PC-9 (cell line): ENCODE measurements at regions not wholly inside any gene's neighbourhood (a gene's known extent, or its start where the extent isn't known, plus 50 kb on each side); places are given as distances from the start of the nearest gene placed in this dataset.

Source experiments
- BruUV-seq: library from RNA; stranded (reverse); fragments of 400-500 nt; replicated peaks from 2 replicates; lab custom pipeline; 2021; lab: Mats Ljungman, UMichigan
- CTCF ChIA-PET: fragments of 300-600 bp; sonication (Branson Sonifier 250); formaldehyde crosslinking; loops from one replicate; lab custom pipeline; 2022; ENCODE audit warnings: antibody characterized with exemption; lab: Charles Lee
- POLR2A ChIA-PET: fragments of 300-600 bp; sonication (Branson Sonifier 250); formaldehyde crosslinking; loops from one replicate; lab custom pipeline; 2022; ENCODE audit warnings: antibody characterized with exemption; ENCODE audit not compliant: unreplicated experiment; lab: Charles Lee
- DNase-seq, 2 experiments: peaks; one replicate each; pipeline versions ENCODE4 v3.0.0 to v3.0.0-alpha.2; 2015 to 2022; ENCODE audit warnings: mixed read lengths in 1 of 2
- H2AFZ ChIP-seq: fragments of 200-600 bp; sonication (generic); 2 replicates; pipeline ENCODE4 v1.8.1; 2017; ENCODE audit warnings: antibody characterized with exemption
- H3F3A ChIP-seq: fragments of 200-600 bp; sonication (generic); 2 replicates; pipeline ENCODE4 v1.8.1; 2017; ENCODE audit warnings: antibody characterized with exemption, mild to moderate bottlenecking, low read depth; ENCODE audit not compliant: insufficient read depth
- H3K27ac ChIP-seq: fragments of 200-600 bp; sonication (generic); 2 replicates; pipeline ENCODE4 v1.6.1; 2016; ENCODE audit warnings: mixed run types
- H3K27me3 ChIP-seq: fragments of 200-600 bp; sonication (generic); 2 replicates; pipeline ENCODE4 v1.6.1; 2016; ENCODE audit warnings: low read depth, mixed run types; ENCODE audit not compliant: insufficient read depth
- H3K36me3 ChIP-seq: fragments of 200-600 bp; sonication (generic); 2 replicates; pipeline ENCODE4 v1.6.1; 2016; ENCODE audit warnings: low read depth, mixed run types
- H3K4me1 ChIP-seq: fragments of 200-600 bp; sonication (generic); replicated peaks from 2 replicates; pipeline ENCODE4 v1.6.1; 2016; ENCODE audit warnings: mixed run types; ENCODE audit not compliant: insufficient read depth
- H3K4me2 ChIP-seq: fragments of 200-600 bp; sonication (generic); 2 replicates; pipeline ENCODE4 v1.6.1; 2017; ENCODE audit warnings: mixed run types
- H3K4me3 ChIP-seq: fragments of 200-600 bp; sonication (generic); 2 replicates; pipeline ENCODE4 v1.6.1; 2016; ENCODE audit warnings: mixed run types
- H3K79me2 ChIP-seq: fragments of 200-600 bp; sonication (generic); 2 replicates; pipeline ENCODE4 v1.6.1; 2017; ENCODE audit warnings: low read depth, mixed run types
- H3K9me2 ChIP-seq: fragments of 200-600 bp; sonication (generic); 2 replicates; pipeline ENCODE4 v1.8.1; 2017; ENCODE audit warnings: mild to moderate bottlenecking; ENCODE audit not compliant: insufficient read depth
- H3K9me3 ChIP-seq: fragments of 200-600 bp; sonication (generic); 2 replicates; pipeline ENCODE4 v1.8.1; 2016; ENCODE audit warnings: low read depth; ENCODE audit not compliant: insufficient read depth
- H4K20me1 ChIP-seq: fragments of 200-600 bp; sonication (generic); 2 replicates; pipeline ENCODE4 v1.8.1; 2017; ENCODE audit not compliant: insufficient read depth
- CTCF ChIP-seq: fragments of 200-600 bp; sonication (generic); conservative IDR thresholded peaks from 2 replicates; pipeline ENCODE4 v1.6.1; 2017; ENCODE audit warnings: mixed run types, antibody characterized with exemption, mild to moderate bottlenecking, moderate library complexity
- EZH2 ChIP-seq: fragments of 200-600 bp; sonication (generic); IDR thresholded peaks from 2 replicates; pipeline ENCODE4 v1.8.0; 2017; ENCODE audit warnings: antibody characterized with exemption, low read depth
- intact Hi-C: fragments of 100-400 bp; cut with micrococcal nuclease; formaldehyde crosslinking; loops from one replicate; pipeline ENCODE4 v1.10.0; 2022; ENCODE audit not compliant: unreplicated experiment

- H3K36me3 ChIP-seq, result no peaks in the 10 kb centered on the region
- H4K20me1 ChIP-seq, result no peaks in the 10 kb centered on the region
- no peaks in the 10 kb centered on the region for H3K4me1 ChIP-seq
- H3K4me3 ChIP-seq, result no peak overlapping the region
- POLR2A ChIA-PET, result no interaction called here
- peaks cover 33% of the 10 kb centered on the region for H3K27me3 ChIP-seq
- H3K9me2 ChIP-seq, result no peaks in the 10 kb centered on the region
- no peak overlapping the region for H3K4me2 ChIP-seq
- no peak for DNase-seq
- no peak overlapping the region for H3K27ac ChIP-seq
- H2AFZ ChIP-seq, result no peak overlapping the region
- CTCF ChIA-PET, result no interaction called here
- BruUV-seq, result no TSS peak
- TF ChIP-seq CTCF (no peak), EZH2 (no peak)
- intact Hi-C loops, result no loop called here
- no peaks in the 10 kb centered on the region for H3F3A ChIP-seq
- no peaks in the 10 kb centered on the region for H3K9me3 ChIP-seq
- no peaks in the 10 kb centered on the region for H3K79me2 ChIP-seq
These were observed 291.6 kb upstream of the PPP2R2D start for GRCh38 chr10:131609176-131609575.

- Histone ChIP-seq H3K27me3 (peaks cover 25% of the 10 kb centered on the region), H3F3A (no peaks in the 10 kb centered on the region), H3K4me1 (no peaks in the 10 kb centered on the region), H4K20me1 (no peaks in the 10 kb centered on the region), H3K36me3 (no peaks in the 10 kb centered on the region), H3K79me2 (no peaks in the 10 kb centered on the region), H3K9me2 (no peaks in the 10 kb centered on the region), H3K9me3 (no peaks in the 10 kb centered on the region), H3K4me2 (no peak overlapping the region), H3K4me3 (no peak overlapping the region), H2AFZ (no peak overlapping the region), H3K27ac (no peak overlapping the region)
- TF ChIP-seq EZH2 (no peak), CTCF (no peak)
- DNase-seq, result no peak
- intact Hi-C loops, result no loop called here
- ChIA-PET CTCF (no interaction called here), POLR2A (no interaction called here)
- BruUV-seq, result no TSS peak
These were observed 285.7 kb upstream of the PPP2R2D start for GRCh38 chr10:131615150-131615549.

- Histone ChIP-seq H3F3A (no peaks in the 10 kb centered on the region), H3K4me1 (no peaks in the 10 kb centered on the region), H3K4me2 (no peak overlapping the region), H3K9me2 (no peaks in the 10 kb centered on the region), H3K27ac (no peak overlapping the region), H3K79me2 (no peaks in the 10 kb centered on the region), H4K20me1 (no peaks in the 10 kb centered on the region), H2AFZ (no peak overlapping the region), H3K36me3 (no peaks in the 10 kb centered on the region), H3K9me3 (no peaks in the 10 kb centered on the region), H3K27me3 (peaks cover 16% of the 10 kb centered on the region), H3K4me3 (no peak overlapping the region)
- no peak for TF ChIP-seq CTCF
- no peak for TF ChIP-seq EZH2
- ChIA-PET CTCF (no interaction called here), POLR2A (no interaction called here)
- intact Hi-C loops, result no loop called here
- DNase-seq, result no peak
- BruUV-seq, result no TSS peak
These were observed 284.8 kb upstream of the PPP2R2D start for GRCh38 chr10:131616040-131616439.
